ENCODE measurements at regions not wholly inside any gene's neighbourhood (a gene's known extent, or its start where the extent isn't known, plus 50 kb on each side); places are given as distances from the start of the nearest gene placed in this dataset.

GRCh38 chr13:31081316-31081715, 80.4 kb downstream of the HSPH1 start:
- H3K4me1 ChIP-seq = no peaks in the 10 kb centered on the region
- H3K4me3 ChIP-seq = no peak overlapping the region
- no peak for TF ChIP-seq POLR2A (IDR thresholded peaks at IDR 0.05)
- no peak for TF ChIP-seq POLR2AphosphoS5 (IDR thresholded peaks at IDR 0.05)
- TF ChIP-seq, protein P1, sequence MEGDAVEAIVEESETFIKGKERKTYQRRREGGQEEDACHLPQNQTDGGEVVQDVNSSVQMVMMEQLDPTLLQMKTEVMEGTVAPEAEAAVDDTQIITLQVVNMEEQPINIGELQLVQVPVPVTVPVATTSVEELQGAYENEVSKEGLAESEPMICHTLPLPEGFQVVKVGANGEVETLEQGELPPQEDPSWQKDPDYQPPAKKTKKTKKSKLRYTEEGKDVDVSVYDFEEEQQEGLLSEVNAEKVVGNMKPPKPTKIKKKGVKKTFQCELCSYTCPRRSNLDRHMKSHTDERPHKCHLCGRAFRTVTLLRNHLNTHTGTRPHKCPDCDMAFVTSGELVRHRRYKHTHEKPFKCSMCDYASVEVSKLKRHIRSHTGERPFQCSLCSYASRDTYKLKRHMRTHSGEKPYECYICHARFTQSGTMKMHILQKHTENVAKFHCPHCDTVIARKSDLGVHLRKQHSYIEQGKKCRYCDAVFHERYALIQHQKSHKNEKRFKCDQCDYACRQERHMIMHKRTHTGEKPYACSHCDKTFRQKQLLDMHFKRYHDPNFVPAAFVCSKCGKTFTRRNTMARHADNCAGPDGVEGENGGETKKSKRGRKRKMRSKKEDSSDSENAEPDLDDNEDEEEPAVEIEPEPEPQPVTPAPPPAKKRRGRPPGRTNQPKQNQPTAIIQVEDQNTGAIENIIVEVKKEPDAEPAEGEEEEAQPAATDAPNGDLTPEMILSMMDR (IDR thresholded peaks at IDR 0.05) = no peak
- TF ChIP-seq EP300 (IDR thresholded peaks at IDR 0.05; ENCODE audit: low read depth) = no peak
- no peak for DNase-seq
- intact Hi-C loops (cut with DNase I; ENCODE audit: low total_unique reads) (no loop called here), in situ Hi-C loops (cut with MboI; ENCODE audit: low pct_ligation_motif_present in 1 of 4, low pct_unique_long_range_greater_than_20kb in 1 of 4, low sequenced_read_pairs in 3 of 4) (no loop called here)
- H3K27ac ChIP-seq = no peak overlapping the region
- no peaks in the 10 kb centered on the region for H3K27me3 ChIP-seq
- 83 to 94% methylated on average over 6 of the region's 6 CpGs for WGBS, 2 donors (ENCODE audit: low coverage in 1 of 2)
- no peaks in the 10 kb centered on the region for H3K9me3 ChIP-seq
- H3K36me3 ChIP-seq = no peaks in the 10 kb centered on the region

- in situ Hi-C loops (cut with MboI; ENCODE audit: low pct_ligation_motif_present in 1 of 4, low pct_unique_long_range_greater_than_20kb in 1 of 4, low sequenced_read_pairs in 3 of 4) (no loop called here), intact Hi-C loops (cut with DNase I; ENCODE audit: low total_unique reads) (no loop called here)
- Histone ChIP-seq H3K27ac (peak overlapping the region in 2 of 4 donors; percentile 0 to 69), H3K27me3 (no peaks in the 10 kb centered on the region), H3K4me1 (no peaks in the 10 kb centered on the region), H3K4me3 (no peak overlapping the region), H3K9me3 (no peaks in the 10 kb centered on the region), H3K36me3 (no peaks in the 10 kb centered on the region)
- TF ChIP-seq, protein P1 (IDR thresholded peaks at IDR 0.05) = no peak
- TF ChIP-seq POLR2A (IDR thresholded peaks at IDR 0.05) (no peak), EP300 (IDR thresholded peaks at IDR 0.05; ENCODE audit: low read depth) (no peak), POLR2AphosphoS5 (IDR thresholded peaks at IDR 0.05) (no peak)
- DNase-seq = no peak
Observed at GRCh38 chr13:31074756-31075155, 86.9 kb downstream of the HSPH1 start.

- Histone ChIP-seq H3K36me3 (no peaks in the 10 kb centered on the region), H3K4me3 (no peak overlapping the region), H3K27ac (peak overlapping the region in 2 of 4 donors; percentile 0 to 69), H3K9me3 (no peaks in the 10 kb centered on the region), H3K27me3 (no peaks in the 10 kb centered on the region), H3K4me1 (no peaks in the 10 kb centered on the region)
- TF ChIP-seq POLR2A (IDR thresholded peaks at IDR 0.05) = no peak
- TF ChIP-seq, protein P1 (IDR thresholded peaks at IDR 0.05) = no peak
- TF ChIP-seq POLR2AphosphoS5 (IDR thresholded peaks at IDR 0.05) = no peak
- no peak for TF ChIP-seq EP300 (IDR thresholded peaks at IDR 0.05; ENCODE audit: low read depth)
- intact Hi-C loops (cut with DNase I; ENCODE audit: low total_unique reads) (no loop called here), in situ Hi-C loops (cut with MboI; ENCODE audit: low pct_ligation_motif_present in 1 of 4, low pct_unique_long_range_greater_than_20kb in 1 of 4, low sequenced_read_pairs in 3 of 4) (no loop called here)
- no peak for DNase-seq
- WGBS, 2 donors (ENCODE audit: low coverage in 1 of 2) = 48% methylated on average over 5 of the region's 5 CpGs; no CpG with 5 or more reads in 1 of the 2 donors
Observed at GRCh38 chr13:31073859-31074718, 87.6 kb downstream of the HSPH1 start.

DNA sequence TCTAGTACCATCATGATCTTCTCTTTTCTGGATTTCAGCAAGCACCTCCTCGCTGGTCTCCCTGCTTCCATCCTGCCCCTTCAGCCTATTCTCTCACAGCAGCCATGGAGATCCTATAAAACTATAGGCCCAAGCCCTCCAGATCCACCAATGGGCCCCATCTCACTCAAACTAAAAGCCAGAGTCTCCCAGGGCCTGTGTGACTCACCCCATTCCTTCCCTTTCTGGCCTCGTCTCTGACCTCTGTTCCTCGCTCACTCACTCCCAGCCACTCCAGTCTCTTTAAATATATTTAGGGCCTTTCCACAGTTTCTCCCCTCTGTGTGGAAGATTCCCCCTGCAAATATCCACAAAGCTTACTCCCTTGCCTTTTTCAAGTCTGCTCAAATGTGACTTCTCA, 89.7 kb downstream of the HSPH1 start:
- intact Hi-C loops (cut with DNase I; ENCODE audit: low total_unique reads) = no loop called here
- TF ChIP-seq, protein P1 (IDR thresholded peaks at IDR 0.05) = no peak
- TF ChIP-seq POLR2AphosphoS5 (IDR thresholded peaks at IDR 0.05) = no peak
- TF ChIP-seq POLR2A (IDR thresholded peaks at IDR 0.05) = no peak
- in situ Hi-C loops (cut with MboI; ENCODE audit: low pct_ligation_motif_present in 1 of 4, low pct_unique_long_range_greater_than_20kb in 1 of 4, low sequenced_read_pairs in 3 of 4) = no loop called here
- Histone ChIP-seq H3K27me3 (no peaks in the 10 kb centered on the region), H3K9me3 (no peaks in the 10 kb centered on the region), H3K36me3 (no peaks in the 10 kb centered on the region), H3K4me1 (no peaks in the 10 kb centered on the region), H3K4me3 (no peak overlapping the region), H3K27ac (no peak overlapping the region)
- DNase-seq = no peak
- WGBS, 2 donors (ENCODE audit: low coverage in 1 of 2) = 89% methylated on average over 3 of the region's 3 CpGs; no CpG with 5 or more reads in 1 of the 2 donors

Measured in transverse colon (tissue), 4 donors.